IMR-90 (cell line): ENCODE measurements at regions not wholly inside any gene's neighbourhood (a gene's known extent, or its start where the extent isn't known, plus 50 kb on each side); places are given as distances from the start of the nearest gene placed in this dataset.

Experiments used
- ATAC-seq: fragments of 200-7000 bp; cut with Tn5 transposase; 2 replicates; pipeline ENCODE4 v1.9.1; 2020; ENCODE audit warnings: low read depth, mild to moderate bottlenecking, moderate library complexity
- BruUV-seq: library from RNA; stranded (reverse); fragments of 400-500 nt; replicated peaks from 2 replicates; lab custom pipeline; 2021; lab: Mats Ljungman, UMichigan
- CTCF ChIA-PET: fragments of 300-600 bp; formaldehyde crosslinking; extraction: SDS; loops from one replicate; lab custom pipeline; 2021; ENCODE audit warnings: antibody characterized with exemption; lab: Yijun Ruan, JAX
- POLR2A ChIA-PET: fragments of 300-600 bp; sonication (Branson Sonifier 250); formaldehyde crosslinking; loops from one replicate; lab custom pipeline; 2022; ENCODE audit warnings: antibody characterized with exemption; ENCODE audit not compliant: unreplicated experiment; lab: Charles Lee
- DNase-seq: peaks from one replicate; pipeline ENCODE4 v3.0.0; 2013
- H2AFZ ChIP-seq: replicated peaks from 2 replicates; pipeline ENCODE3; 2013; ENCODE audit warnings: low read length, mild to moderate bottlenecking; ENCODE audit not compliant: poor library complexity
- H2AK5ac ChIP-seq: 2 replicates; pipeline ENCODE4 v1.6.1; 2013; ENCODE audit warnings: low read depth, low read length, inconsistent platforms
- H2AK9ac ChIP-seq: replicated peaks from 2 replicates; pipeline ENCODE3; 2013; ENCODE audit warnings: mild to moderate bottlenecking, low read depth, low read length, moderate library complexity; ENCODE audit not compliant: poor library complexity
- H2BK120ac ChIP-seq: 2 replicates; pipeline ENCODE4 v1.6.1; 2013; ENCODE audit warnings: low read depth, low read length, inconsistent platforms
- H2BK15ac ChIP-seq: 3 replicates; pipeline ENCODE4 v1.6.1; 2013; ENCODE audit warnings: low read depth, low read length, inconsistent platforms
- H2BK20ac ChIP-seq: 2 replicates; pipeline ENCODE4 v1.6.1; 2013; ENCODE audit warnings: low read depth, mild to moderate bottlenecking, inconsistent platforms, low read length, moderate library complexity
- H2BK5ac ChIP-seq: 2 replicates; pipeline ENCODE4 v1.6.1; 2013; ENCODE audit warnings: mild to moderate bottlenecking, low read depth, low read length, inconsistent platforms; ENCODE audit not compliant: poor library complexity, severe bottlenecking
- H3K14ac ChIP-seq: replicated peaks from 2 replicates; pipeline ENCODE4 v1.6.1; 2013; ENCODE audit warnings: low read depth, low read length, inconsistent platforms
- H3K18ac ChIP-seq: 2 replicates; pipeline ENCODE4 v1.6.1; 2013; ENCODE audit warnings: low read depth, low read length, control low read depth
- H3K23ac ChIP-seq: 2 replicates; pipeline ENCODE4 v1.6.1; 2013; ENCODE audit warnings: low read depth, low read length, inconsistent platforms
- H3K27ac ChIP-seq: 2 replicates; pipeline ENCODE4 v1.5.1; 2013; ENCODE audit warnings: mild to moderate bottlenecking, control low read depth, low read length; ENCODE audit not compliant: insufficient read depth
- H3K27me3 ChIP-seq: 2 replicates; pipeline ENCODE4 v1.6.1; 2013; ENCODE audit warnings: low read length; ENCODE audit not compliant: control insufficient read depth, insufficient read depth
- H3K36me3 ChIP-seq: 2 replicates; pipeline ENCODE4 v1.6.1; 2013; ENCODE audit warnings: low read length, mixed read lengths; ENCODE audit not compliant: control insufficient read depth, insufficient read depth
- H3K4ac ChIP-seq: 2 replicates; pipeline ENCODE4 v1.6.1; 2013; ENCODE audit warnings: low read depth, low read length, inconsistent platforms
- H3K4me1 ChIP-seq: 2 replicates; pipeline ENCODE4 v1.6.1; 2013; ENCODE audit warnings: low read length, mixed read lengths; ENCODE audit not compliant: control insufficient read depth, insufficient read depth
- H3K4me2 ChIP-seq: 2 replicates; pipeline ENCODE4 v1.6.1; 2013; ENCODE audit warnings: low read depth, mild to moderate bottlenecking, control low read depth, low read length, moderate library complexity
- H3K4me3 ChIP-seq: 2 replicates; pipeline ENCODE4 v1.5.1; 2013; ENCODE audit warnings: low read depth, mild to moderate bottlenecking, control low read depth, low read length, moderate library complexity; ENCODE audit not compliant: insufficient read depth
- H3K56ac ChIP-seq: 2 replicates; pipeline ENCODE4 v1.6.1; 2013; ENCODE audit warnings: low read length, inconsistent platforms; ENCODE audit not compliant: insufficient read depth; ENCODE audit errors: extremely low read depth
- H3K79me1 ChIP-seq, 2 experiments: 2 replicates each; pipeline ENCODE4 v1.6.1; 2013; ENCODE audit warnings: low read length in 2 of 2, inconsistent platforms in 1 of 2, low read depth in 1 of 2
- H3K9ac ChIP-seq: 2 replicates; pipeline ENCODE4 v1.6.1; 2013; ENCODE audit warnings: low read depth, low read length, control low read depth
- H3K9me1 ChIP-seq: 2 replicates; pipeline ENCODE4 v1.6.1; 2013; ENCODE audit warnings: low read length, inconsistent platforms; ENCODE audit not compliant: insufficient read depth
- H3K9me3 ChIP-seq: 2 replicates; pipeline ENCODE4 v1.6.1; 2013; ENCODE audit warnings: low read length; ENCODE audit not compliant: control insufficient read depth, insufficient read depth
- H4K20me1 ChIP-seq: 2 replicates; pipeline ENCODE4 v1.6.1; 2013; ENCODE audit warnings: low read length, inconsistent platforms; ENCODE audit not compliant: insufficient read depth
- H4K5ac ChIP-seq: 2 replicates; pipeline ENCODE4 v1.6.1; 2013; ENCODE audit warnings: mild to moderate bottlenecking, low read depth, low read length, control low read depth
- H4K8ac ChIP-seq, 2 experiments: 2 replicates each; pipeline ENCODE4 v1.6.1; 2013; ENCODE audit warnings: low read depth in 2 of 2, low read length in 2 of 2, control low read depth in 1 of 2, inconsistent platforms in 1 of 2
- H4K91ac ChIP-seq: 2 replicates; pipeline ENCODE4 v1.6.1; 2013; ENCODE audit warnings: low read depth, low read length, inconsistent platforms; ENCODE audit not compliant: insufficient read depth
- RAD21 ChIP-seq: IDR thresholded peaks from 2 replicates; pipeline ENCODE4 v1.6.1; 2012; ENCODE audit warnings: low read length, improper control_type of control experiment
- WGBS, 2 experiments: methylation state at CpG; one replicate each; pipeline versions ENCODE4 v1.1.5 to v1.1.7; 2013; ENCODE audit warnings: missing lambda C conversion rate in 2 of 2; ENCODE audit not compliant: insufficient read length in 1 of 2; ENCODE audit errors: extremely low coverage in 2 of 2; 5-methylcytosine and 5-hydroxymethylcytosine counted together
- dilution Hi-C: fragments of 300-500 bp; cut with HindIII; formaldehyde crosslinking; loops from one replicate; pipeline ENCODE4 v1.14.3; 2018; ENCODE audit warnings: low sequenced_read_pairs; ENCODE audit not compliant: unreplicated experiment
- in situ Hi-C: fragments of 300-500 bp; cut with MboI; formaldehyde crosslinking; loops from 3 replicates; pipeline ENCODE4 v1.14.3; 2019; ENCODE audit warnings: low sequenced_read_pairs, inconsistent platforms, mixed read lengths
- intact Hi-C: fragments of 100-400 bp; cut with micrococcal nuclease; formaldehyde crosslinking; loops from 2 replicates; pipeline ENCODE4 v1.10.0; 2022
- TF ChIP-seq, protein P1 (sequence below): conservative IDR thresholded peaks from 2 replicates; pipeline ENCODE4 v1.5.1; 2012; ENCODE audit warnings: mild to moderate bottlenecking, low read depth, low read length, improper control_type of control experiment

DNA sequence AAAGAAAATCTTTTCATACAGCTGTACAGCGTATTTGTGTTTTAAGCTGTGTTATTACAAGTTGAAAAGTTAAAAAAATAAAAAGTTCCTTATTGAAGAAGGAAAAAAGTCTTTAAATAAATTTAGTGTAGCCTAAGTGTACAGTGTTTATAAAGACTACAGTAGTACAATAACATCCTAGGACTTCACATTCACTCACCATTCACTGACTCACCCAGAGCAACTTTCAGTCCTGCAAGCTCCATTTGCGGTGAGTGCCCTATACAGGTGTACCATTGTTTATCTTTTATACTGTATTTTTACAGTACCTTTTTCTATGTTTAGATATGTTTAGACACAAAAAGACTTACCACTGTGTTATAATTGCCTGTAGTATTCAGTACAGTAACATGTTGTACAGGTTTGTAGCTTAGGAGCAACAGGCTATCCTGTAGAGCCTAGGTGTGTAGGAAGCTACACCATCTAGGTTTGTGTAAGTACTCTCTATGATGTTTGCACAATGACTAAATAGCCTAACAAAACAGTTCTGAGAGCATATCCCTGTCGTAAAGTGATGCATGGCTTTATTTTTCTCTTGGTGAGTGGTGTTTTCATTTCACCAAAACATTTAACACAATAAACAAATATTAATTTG, 275.2 kb downstream of the DACT1 start:
- H3K36me3 ChIP-seq = no peaks in the 10 kb centered on the region
- H3K14ac ChIP-seq = no peak overlapping the region
- H3K56ac ChIP-seq = no peak overlapping the region
- no peak overlapping the region for H2BK20ac ChIP-seq
- no peak overlapping the region for H2BK120ac ChIP-seq
- H4K8ac ChIP-seq = no peak overlapping the region
- H3K4me3 ChIP-seq = no peak overlapping the region
- TF ChIP-seq, protein P1, sequence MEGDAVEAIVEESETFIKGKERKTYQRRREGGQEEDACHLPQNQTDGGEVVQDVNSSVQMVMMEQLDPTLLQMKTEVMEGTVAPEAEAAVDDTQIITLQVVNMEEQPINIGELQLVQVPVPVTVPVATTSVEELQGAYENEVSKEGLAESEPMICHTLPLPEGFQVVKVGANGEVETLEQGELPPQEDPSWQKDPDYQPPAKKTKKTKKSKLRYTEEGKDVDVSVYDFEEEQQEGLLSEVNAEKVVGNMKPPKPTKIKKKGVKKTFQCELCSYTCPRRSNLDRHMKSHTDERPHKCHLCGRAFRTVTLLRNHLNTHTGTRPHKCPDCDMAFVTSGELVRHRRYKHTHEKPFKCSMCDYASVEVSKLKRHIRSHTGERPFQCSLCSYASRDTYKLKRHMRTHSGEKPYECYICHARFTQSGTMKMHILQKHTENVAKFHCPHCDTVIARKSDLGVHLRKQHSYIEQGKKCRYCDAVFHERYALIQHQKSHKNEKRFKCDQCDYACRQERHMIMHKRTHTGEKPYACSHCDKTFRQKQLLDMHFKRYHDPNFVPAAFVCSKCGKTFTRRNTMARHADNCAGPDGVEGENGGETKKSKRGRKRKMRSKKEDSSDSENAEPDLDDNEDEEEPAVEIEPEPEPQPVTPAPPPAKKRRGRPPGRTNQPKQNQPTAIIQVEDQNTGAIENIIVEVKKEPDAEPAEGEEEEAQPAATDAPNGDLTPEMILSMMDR = no peak
- TF ChIP-seq RAD21 = no peak
- dilution Hi-C loops (no loop called here), intact Hi-C loops (no loop called here), in situ Hi-C loops (no loop called here)
- no TSS peak for BruUV-seq
- no peaks in the 10 kb centered on the region; the same call in none of the 2 replicates for H3K27me3 ChIP-seq
- H3K4me2 ChIP-seq = no peak overlapping the region
- no peak overlapping the region for H2AK5ac ChIP-seq
- no peak overlapping the region for H3K4ac ChIP-seq
- DNase-seq = peak; percentile 64
- no peaks in the 10 kb centered on the region; the same call in 1 of the 2 replicates for H3K4me1 ChIP-seq
- no peak overlapping the region for H2BK5ac ChIP-seq
- ChIA-PET CTCF (no interaction called here), POLR2A (no interaction called here)
- WGBS, 2 experiments = no CpG with 5 or more reads among the region's 3 CpGs
- ATAC-seq = peak; percentile 69; the same call in 1 of the 2 replicates
- no peaks in the 10 kb centered on the region; the same call in 1 of the 2 replicates for H3K9me1 ChIP-seq
- H2AFZ ChIP-seq = no peak overlapping the region
- H3K9ac ChIP-seq = no peak overlapping the region
- H4K91ac ChIP-seq = no peak overlapping the region
- H2BK15ac ChIP-seq = no peak overlapping the region
- H4K20me1 ChIP-seq = no peaks in the 10 kb centered on the region
- no peaks in the 10 kb centered on the region for H3K79me1 ChIP-seq
- no peak overlapping the region for H4K5ac ChIP-seq
- no peak overlapping the region for H3K18ac ChIP-seq
- no peak overlapping the region for H3K27ac ChIP-seq
- H3K9me3 ChIP-seq = no peaks in the 10 kb centered on the region
- no peak overlapping the region for H3K23ac ChIP-seq
- no peak overlapping the region for H2AK9ac ChIP-seq
